ENCODE measurements at regions not wholly inside any gene's neighbourhood (a gene's known extent, or its start where the extent isn't known, plus 50 kb on each side); places are given as distances from the start of the nearest gene placed in this dataset.

- H3F3A ChIP-seq (ENCODE audit: low read depth) = no peaks in the 10 kb centered on the region
- H3K36me3 ChIP-seq (ENCODE audit: insufficient read depth, low read length) = no peaks in the 10 kb centered on the region
- TF ChIP-seq, protein P1, sequence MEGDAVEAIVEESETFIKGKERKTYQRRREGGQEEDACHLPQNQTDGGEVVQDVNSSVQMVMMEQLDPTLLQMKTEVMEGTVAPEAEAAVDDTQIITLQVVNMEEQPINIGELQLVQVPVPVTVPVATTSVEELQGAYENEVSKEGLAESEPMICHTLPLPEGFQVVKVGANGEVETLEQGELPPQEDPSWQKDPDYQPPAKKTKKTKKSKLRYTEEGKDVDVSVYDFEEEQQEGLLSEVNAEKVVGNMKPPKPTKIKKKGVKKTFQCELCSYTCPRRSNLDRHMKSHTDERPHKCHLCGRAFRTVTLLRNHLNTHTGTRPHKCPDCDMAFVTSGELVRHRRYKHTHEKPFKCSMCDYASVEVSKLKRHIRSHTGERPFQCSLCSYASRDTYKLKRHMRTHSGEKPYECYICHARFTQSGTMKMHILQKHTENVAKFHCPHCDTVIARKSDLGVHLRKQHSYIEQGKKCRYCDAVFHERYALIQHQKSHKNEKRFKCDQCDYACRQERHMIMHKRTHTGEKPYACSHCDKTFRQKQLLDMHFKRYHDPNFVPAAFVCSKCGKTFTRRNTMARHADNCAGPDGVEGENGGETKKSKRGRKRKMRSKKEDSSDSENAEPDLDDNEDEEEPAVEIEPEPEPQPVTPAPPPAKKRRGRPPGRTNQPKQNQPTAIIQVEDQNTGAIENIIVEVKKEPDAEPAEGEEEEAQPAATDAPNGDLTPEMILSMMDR (conservative IDR thresholded peaks at IDR 0.05; ENCODE audit: low read length) = no peak
- TF ChIP-seq EZH2phosphoT487 (IDR thresholded peaks at IDR 0.05; ENCODE audit: borderline replicate concordance) = no peak
- H3K4me2 ChIP-seq (ENCODE audit: low read depth, low read length, poor library complexity, severe bottlenecking) = no peak overlapping the region
- H3K9me3 ChIP-seq (ENCODE audit: insufficient read depth, low read depth, low read length) = no peaks in the 10 kb centered on the region; the same call in 1 of the 2 replicates
- H2AFZ ChIP-seq (ENCODE audit: low read length) = no peak overlapping the region
- no peaks in the 10 kb centered on the region for H3K27me3 ChIP-seq (ENCODE audit: insufficient read depth, low read length, poor library complexity, severe bottlenecking)
- H3K4me1 ChIP-seq (ENCODE audit: insufficient read depth, low read length, poor library complexity, severe bottlenecking) = no peaks in the 10 kb centered on the region
- H3K9ac ChIP-seq (ENCODE audit: low read depth, low read length, poor library complexity, severe bottlenecking) = no peak overlapping the region
- no peaks in the 10 kb centered on the region for H4K20me1 ChIP-seq (ENCODE audit: insufficient read depth, low read length, poor library complexity, severe bottlenecking)
- H3K9me2 ChIP-seq (replicated peaks; ENCODE audit: low read depth, low read length) = no peaks in the 10 kb centered on the region
- H3K79me2 ChIP-seq (ENCODE audit: insufficient read depth, low read length) = no peaks in the 10 kb centered on the region
- no peak overlapping the region for H3K4me3 ChIP-seq (ENCODE audit: low read length, poor library complexity, severe bottlenecking)
These were observed 171.7 kb upstream of the ASIC2 start for GRCh38 chr17:33464669-33465280.

DNA sequence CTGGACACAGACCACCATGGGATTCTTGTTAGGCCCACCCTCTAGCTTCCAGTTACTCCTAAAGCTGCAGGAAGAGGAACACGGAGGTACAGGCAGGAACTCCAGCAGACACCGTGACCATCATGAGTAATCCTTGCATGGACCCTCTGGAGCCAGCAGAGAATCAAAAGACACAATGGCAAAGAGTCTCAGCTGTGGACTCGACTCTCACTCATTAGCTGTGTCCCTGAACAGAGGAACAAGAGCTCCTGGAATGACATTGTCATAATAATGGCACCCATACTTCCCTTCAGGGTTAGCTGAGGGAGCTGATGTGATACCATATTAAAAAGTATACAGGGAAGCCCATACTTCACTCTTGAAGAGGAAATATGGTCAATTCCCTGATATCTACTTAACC is 176.3 kb upstream of the ASIC2 start:
- Histone ChIP-seq H3K9me3 (ENCODE audit: insufficient read depth, low read depth, low read length) (no peaks in the 10 kb centered on the region; the same call in 1 of the 2 replicates), H3K79me2 (ENCODE audit: insufficient read depth, low read length) (no peaks in the 10 kb centered on the region), H3K4me3 (ENCODE audit: low read length, poor library complexity, severe bottlenecking) (no peak overlapping the region), H4K20me1 (ENCODE audit: insufficient read depth, low read length, poor library complexity, severe bottlenecking) (no peaks in the 10 kb centered on the region), H3K27me3 (ENCODE audit: insufficient read depth, low read length, poor library complexity, severe bottlenecking) (no peaks in the 10 kb centered on the region), H2AFZ (ENCODE audit: low read length) (no peak overlapping the region), H3K9ac (ENCODE audit: low read depth, low read length, poor library complexity, severe bottlenecking) (no peak overlapping the region), H3K36me3 (ENCODE audit: insufficient read depth, low read length) (no peaks in the 10 kb centered on the region), H3F3A (ENCODE audit: low read depth) (no peaks in the 10 kb centered on the region), H3K4me1 (ENCODE audit: insufficient read depth, low read length, poor library complexity, severe bottlenecking) (no peaks in the 10 kb centered on the region), H3K4me2 (ENCODE audit: low read depth, low read length, poor library complexity, severe bottlenecking) (no peak overlapping the region), H3K9me2 (replicated peaks; ENCODE audit: low read depth, low read length) (no peaks in the 10 kb centered on the region)
- TF ChIP-seq, protein P1 (conservative IDR thresholded peaks at IDR 0.05; ENCODE audit: low read length) = no peak
- TF ChIP-seq EZH2phosphoT487 (IDR thresholded peaks at IDR 0.05; ENCODE audit: borderline replicate concordance) = no peak

DNA sequence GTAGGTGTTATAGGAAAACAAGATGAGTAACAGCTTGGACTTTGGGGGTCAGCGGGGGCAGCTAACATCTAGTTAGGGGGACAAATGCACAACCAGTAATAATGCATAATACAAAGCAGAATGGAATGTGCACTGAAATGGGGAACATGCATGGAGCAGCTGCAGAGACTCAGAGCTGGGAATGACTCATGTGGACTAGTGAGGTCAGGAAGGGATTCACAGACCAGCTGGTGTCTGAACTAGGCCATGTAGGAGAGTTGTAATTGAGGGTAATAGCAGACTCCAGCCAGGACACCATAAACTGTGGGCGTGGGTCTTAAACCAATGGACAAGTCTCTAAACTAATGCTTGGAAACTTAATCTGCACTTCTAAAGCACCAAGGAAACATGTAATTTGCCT is 176.8 kb upstream of the ASIC2 start:
- TF ChIP-seq, protein P1 (conservative IDR thresholded peaks at IDR 0.05; ENCODE audit: low read length) = no peak
- no peak for TF ChIP-seq EZH2phosphoT487 (IDR thresholded peaks at IDR 0.05; ENCODE audit: borderline replicate concordance)
- Histone ChIP-seq H3K27me3 (ENCODE audit: insufficient read depth, low read length, poor library complexity, severe bottlenecking) (no peaks in the 10 kb centered on the region), H2AFZ (ENCODE audit: low read length) (no peak overlapping the region), H3K79me2 (ENCODE audit: insufficient read depth, low read length) (no peaks in the 10 kb centered on the region), H3K36me3 (ENCODE audit: insufficient read depth, low read length) (no peaks in the 10 kb centered on the region), H3K4me2 (ENCODE audit: low read depth, low read length, poor library complexity, severe bottlenecking) (no peak overlapping the region), H3K4me3 (ENCODE audit: low read length, poor library complexity, severe bottlenecking) (no peak overlapping the region), H3K9me2 (replicated peaks; ENCODE audit: low read depth, low read length) (no peaks in the 10 kb centered on the region), H3K4me1 (ENCODE audit: insufficient read depth, low read length, poor library complexity, severe bottlenecking) (no peaks in the 10 kb centered on the region), H3K9me3 (ENCODE audit: insufficient read depth, low read depth, low read length) (no peaks in the 10 kb centered on the region; the same call in 1 of the 2 replicates), H3K9ac (ENCODE audit: low read depth, low read length, poor library complexity, severe bottlenecking) (no peak overlapping the region), H3F3A (ENCODE audit: low read depth) (no peaks in the 10 kb centered on the region), H4K20me1 (ENCODE audit: insufficient read depth, low read length, poor library complexity, severe bottlenecking) (no peaks in the 10 kb centered on the region)

Measured in Loucy (cell line).